ENCODE measurements at regions not wholly inside any gene's neighbourhood (a gene's known extent, or its start where the extent isn't known, plus 50 kb on each side); places are given as distances from the start of the nearest gene placed in this dataset.
"Not testable (repeated sequence)": the region's sequence is repeated elsewhere in the genome, so short reads cannot be mapped to it uniquely, and the experiment has no call there.

DNA sequence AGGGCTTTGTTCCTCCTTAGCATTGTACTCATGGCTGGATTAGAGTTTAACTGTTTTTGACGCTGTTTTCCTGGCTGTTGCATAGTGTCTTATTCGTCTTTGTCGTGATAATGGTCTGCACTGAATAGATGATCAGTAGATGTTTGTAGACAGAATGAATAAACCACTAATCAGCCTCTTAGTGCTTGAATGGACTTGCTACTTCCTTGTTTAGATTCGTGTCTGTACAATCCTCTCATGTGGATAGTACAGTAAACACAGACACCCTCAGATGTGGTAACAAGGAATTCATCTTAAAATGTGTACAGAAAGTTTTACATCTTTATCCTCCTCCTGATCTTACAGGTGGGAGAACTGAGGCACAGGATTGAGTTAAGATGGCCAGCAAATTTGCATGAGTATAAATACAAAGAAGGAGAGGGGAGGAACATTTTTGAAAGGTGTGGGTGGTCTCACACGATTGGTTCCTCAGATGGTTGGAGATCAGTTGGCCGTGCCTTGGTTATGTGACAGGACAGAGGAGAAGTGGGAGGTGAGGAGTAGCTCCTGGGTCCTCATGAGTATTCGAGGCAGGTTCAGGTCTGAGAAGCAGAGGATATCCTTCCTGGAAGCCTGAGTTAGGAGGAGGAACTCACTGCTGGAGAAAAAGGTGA is 196.0 kb downstream of the KLRB1 start:
- not testable (repeated sequence) for H3K27ac ChIP-seq (ENCODE audit: low read depth); H3K4me2 ChIP-seq; H3K4me3 ChIP-seq; H3K27me3 ChIP-seq (ENCODE audit: insufficient read depth); H3K4me3 Mint-ChIP-seq; DNase-seq (ENCODE audit: low spot score); H3K9me2 ChIP-seq (ENCODE audit: insufficient read depth); H2AFZ ChIP-seq; H3K9me3 Mint-ChIP-seq; H4K20me1 ChIP-seq (replicated peaks; ENCODE audit: insufficient read depth); H3K27ac Mint-ChIP-seq; H3K36me3 ChIP-seq (ENCODE audit: insufficient read depth); ATAC-seq; H3K4me1 ChIP-seq (ENCODE audit: insufficient read depth); H3F3A ChIP-seq (replicated peaks; ENCODE audit: low read depth); H3K27me3 Mint-ChIP-seq (ENCODE audit: insufficient read depth, low read depth, poor library complexity); H3K79me2 ChIP-seq (replicated peaks; ENCODE audit: insufficient read depth)
- Mint-ChIP-seq H3K4me1 (peaks cover 11% of the 10 kb centered on the region; the same call in 1 of the 3 replicates), H3K36me3 (ENCODE audit: low read depth) (peaks cover 11% of the 10 kb centered on the region)

DNA sequence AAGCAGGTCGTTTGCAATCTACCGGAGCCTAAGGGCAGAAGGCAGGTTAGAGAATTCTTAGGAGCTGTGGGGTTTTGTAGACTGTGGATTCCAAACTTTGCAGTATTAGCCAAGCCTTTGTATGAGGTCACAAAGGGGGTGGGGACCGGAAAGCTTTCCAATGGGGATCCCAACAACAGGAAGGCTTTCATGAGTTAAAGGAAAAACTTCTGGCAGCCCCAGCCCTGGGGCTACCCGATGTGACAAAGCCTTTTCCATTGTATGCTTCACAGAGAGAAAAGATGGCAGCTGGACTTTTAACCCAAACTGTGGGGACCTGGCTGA is 199.2 kb upstream of the PZP start:
- H4K20me1 ChIP-seq (replicated peaks; ENCODE audit: insufficient read depth); ATAC-seq; H3K27me3 Mint-ChIP-seq (ENCODE audit: insufficient read depth, low read depth, poor library complexity); H3K9me3 Mint-ChIP-seq; H3K36me3 ChIP-seq (ENCODE audit: insufficient read depth); H3K4me1 Mint-ChIP-seq; H3K9me2 ChIP-seq (ENCODE audit: insufficient read depth); H3K79me2 ChIP-seq (replicated peaks; ENCODE audit: insufficient read depth); H3K4me3 Mint-ChIP-seq; H3K4me2 ChIP-seq; H3F3A ChIP-seq (replicated peaks; ENCODE audit: low read depth); H3K27me3 ChIP-seq (ENCODE audit: insufficient read depth); H2AFZ ChIP-seq; H3K4me3 ChIP-seq; H3K4me1 ChIP-seq (ENCODE audit: insufficient read depth): not testable (repeated sequence)
- Mint-ChIP-seq H3K27ac (peak overlapping the region; percentile 77), H3K36me3 (ENCODE audit: low read depth) (peaks cover 11% of the 10 kb centered on the region)
- peak; percentile 51 for DNase-seq (ENCODE audit: low spot score)
- peak overlapping the region; percentile 55; the same call in 1 of the 2 replicates for H3K27ac ChIP-seq (ENCODE audit: low read depth)

DNA sequence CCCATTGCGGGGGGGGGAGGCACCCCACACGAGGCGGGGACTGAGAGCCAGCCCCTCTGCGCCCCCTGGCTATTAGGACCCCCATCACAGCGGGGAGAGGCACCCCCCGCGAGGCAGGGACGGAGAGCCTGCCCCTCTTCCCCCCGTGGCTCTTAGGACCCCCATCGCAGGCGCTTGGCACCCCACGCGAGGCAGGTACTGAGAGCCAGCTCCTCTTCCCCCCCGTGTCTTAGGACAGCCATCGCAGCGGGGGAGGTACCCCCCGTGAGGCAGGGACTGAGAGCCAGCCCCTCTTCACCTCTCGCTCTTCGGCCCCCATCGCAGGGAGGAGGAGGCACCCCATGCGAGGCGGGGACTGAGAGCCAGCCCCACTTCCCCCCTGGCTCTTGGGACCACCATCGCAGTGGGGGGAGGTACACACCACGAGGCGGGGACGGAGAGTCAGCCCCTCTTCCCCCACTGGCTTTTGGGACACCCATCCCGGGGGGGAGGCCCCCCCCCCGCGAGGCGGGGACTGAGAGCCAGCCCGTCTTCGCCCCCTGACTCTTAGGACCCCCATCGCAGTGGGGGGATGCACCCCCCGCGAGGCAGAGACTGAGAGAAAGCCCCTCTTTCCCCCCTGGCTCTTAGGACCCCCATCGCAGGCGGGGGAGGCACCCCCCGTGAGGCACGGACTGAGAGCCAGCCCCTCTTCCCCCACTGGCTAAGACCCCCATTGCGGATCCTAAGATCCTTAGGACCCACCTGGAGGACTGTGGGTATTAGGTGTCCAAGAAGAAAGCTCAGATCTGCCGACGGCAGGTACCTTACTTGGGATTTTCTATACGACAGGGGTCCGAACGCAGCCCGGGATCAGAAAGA is 198.6 kb upstream of the PZP start:
- ATAC-seq, result peak; percentile 33
- no peak overlapping the region for H3K4me3 ChIP-seq
- no peaks in the 10 kb centered on the region; the same call in 2 of the 3 replicates for H3K9me3 Mint-ChIP-seq
- 0 out of 2 replicates have a peak, but pooled peaks cover 6% of the 10 kb centered on the region for H3K4me1 ChIP-seq (ENCODE audit: insufficient read depth)
- no peaks in the 10 kb centered on the region for H3F3A ChIP-seq (replicated peaks; ENCODE audit: low read depth)
- H3K9me2 ChIP-seq (ENCODE audit: insufficient read depth), result no peaks in the 10 kb centered on the region
- H3K79me2 ChIP-seq (replicated peaks; ENCODE audit: insufficient read depth), result no peaks in the 10 kb centered on the region
- no peak overlapping the region for H3K4me2 ChIP-seq
- no peak overlapping the region for H2AFZ ChIP-seq
- peaks cover 5% of the 10 kb centered on the region; the same call in 1 of the 3 replicates for H3K4me1 Mint-ChIP-seq
- peak overlapping the region; percentile 77 for H3K27ac Mint-ChIP-seq
- H4K20me1 ChIP-seq (replicated peaks; ENCODE audit: insufficient read depth), result no peaks in the 10 kb centered on the region
- no peak for DNase-seq (ENCODE audit: low spot score)
- H3K4me3 Mint-ChIP-seq, result no peak overlapping the region
- no peaks in the 10 kb centered on the region for H3K27me3 ChIP-seq (ENCODE audit: insufficient read depth)
- H3K36me3 ChIP-seq (ENCODE audit: insufficient read depth), result no peaks in the 10 kb centered on the region
- peak overlapping the region; percentile 55; the same call in 1 of the 2 replicates for H3K27ac ChIP-seq (ENCODE audit: low read depth)
- H3K36me3 Mint-ChIP-seq (ENCODE audit: low read depth), result peaks cover 7% of the 10 kb centered on the region
- H3K27me3 Mint-ChIP-seq (ENCODE audit: insufficient read depth, low read depth, poor library complexity), result peaks cover 5% of the 10 kb centered on the region
- TF ChIP-seq EZH2phosphoT487 (IDR thresholded peaks at IDR 0.05; ENCODE audit: unreplicated experiment) (no peak), ZNF331 (CRISPR knock-in tag; IDR thresholded peaks at IDR 0.05; ENCODE audit: low read depth) (no peak), EZH2 (IDR thresholded peaks at IDR 0.05; ENCODE audit: low read depth, unreplicated experiment) (no peak), STAT1 (IDR thresholded peaks at IDR 0.05; ENCODE audit: unreplicated experiment) (no peak)
- TF ChIP-seq, protein P1, sequence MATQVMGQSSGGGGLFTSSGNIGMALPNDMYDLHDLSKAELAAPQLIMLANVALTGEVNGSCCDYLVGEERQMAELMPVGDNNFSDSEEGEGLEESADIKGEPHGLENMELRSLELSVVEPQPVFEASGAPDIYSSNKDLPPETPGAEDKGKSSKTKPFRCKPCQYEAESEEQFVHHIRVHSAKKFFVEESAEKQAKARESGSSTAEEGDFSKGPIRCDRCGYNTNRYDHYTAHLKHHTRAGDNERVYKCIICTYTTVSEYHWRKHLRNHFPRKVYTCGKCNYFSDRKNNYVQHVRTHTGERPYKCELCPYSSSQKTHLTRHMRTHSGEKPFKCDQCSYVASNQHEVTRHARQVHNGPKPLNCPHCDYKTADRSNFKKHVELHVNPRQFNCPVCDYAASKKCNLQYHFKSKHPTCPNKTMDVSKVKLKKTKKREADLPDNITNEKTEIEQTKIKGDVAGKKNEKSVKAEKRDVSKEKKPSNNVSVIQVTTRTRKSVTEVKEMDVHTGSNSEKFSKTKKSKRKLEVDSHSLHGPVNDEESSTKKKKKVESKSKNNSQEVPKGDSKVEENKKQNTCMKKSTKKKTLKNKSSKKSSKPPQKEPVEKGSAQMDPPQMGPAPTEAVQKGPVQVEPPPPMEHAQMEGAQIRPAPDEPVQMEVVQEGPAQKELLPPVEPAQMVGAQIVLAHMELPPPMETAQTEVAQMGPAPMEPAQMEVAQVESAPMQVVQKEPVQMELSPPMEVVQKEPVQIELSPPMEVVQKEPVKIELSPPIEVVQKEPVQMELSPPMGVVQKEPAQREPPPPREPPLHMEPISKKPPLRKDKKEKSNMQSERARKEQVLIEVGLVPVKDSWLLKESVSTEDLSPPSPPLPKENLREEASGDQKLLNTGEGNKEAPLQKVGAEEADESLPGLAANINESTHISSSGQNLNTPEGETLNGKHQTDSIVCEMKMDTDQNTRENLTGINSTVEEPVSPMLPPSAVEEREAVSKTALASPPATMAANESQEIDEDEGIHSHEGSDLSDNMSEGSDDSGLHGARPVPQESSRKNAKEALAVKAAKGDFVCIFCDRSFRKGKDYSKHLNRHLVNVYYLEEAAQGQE (IDR thresholded peaks at IDR 0.05; ENCODE audit: unreplicated experiment), result no peak
- TF ChIP-seq, protein P2, sequence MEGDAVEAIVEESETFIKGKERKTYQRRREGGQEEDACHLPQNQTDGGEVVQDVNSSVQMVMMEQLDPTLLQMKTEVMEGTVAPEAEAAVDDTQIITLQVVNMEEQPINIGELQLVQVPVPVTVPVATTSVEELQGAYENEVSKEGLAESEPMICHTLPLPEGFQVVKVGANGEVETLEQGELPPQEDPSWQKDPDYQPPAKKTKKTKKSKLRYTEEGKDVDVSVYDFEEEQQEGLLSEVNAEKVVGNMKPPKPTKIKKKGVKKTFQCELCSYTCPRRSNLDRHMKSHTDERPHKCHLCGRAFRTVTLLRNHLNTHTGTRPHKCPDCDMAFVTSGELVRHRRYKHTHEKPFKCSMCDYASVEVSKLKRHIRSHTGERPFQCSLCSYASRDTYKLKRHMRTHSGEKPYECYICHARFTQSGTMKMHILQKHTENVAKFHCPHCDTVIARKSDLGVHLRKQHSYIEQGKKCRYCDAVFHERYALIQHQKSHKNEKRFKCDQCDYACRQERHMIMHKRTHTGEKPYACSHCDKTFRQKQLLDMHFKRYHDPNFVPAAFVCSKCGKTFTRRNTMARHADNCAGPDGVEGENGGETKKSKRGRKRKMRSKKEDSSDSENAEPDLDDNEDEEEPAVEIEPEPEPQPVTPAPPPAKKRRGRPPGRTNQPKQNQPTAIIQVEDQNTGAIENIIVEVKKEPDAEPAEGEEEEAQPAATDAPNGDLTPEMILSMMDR (conservative IDR thresholded peaks at IDR 0.05; ENCODE audit: low read depth in 2 of 2), result no peak
- TF ChIP-seq, protein P3, sequence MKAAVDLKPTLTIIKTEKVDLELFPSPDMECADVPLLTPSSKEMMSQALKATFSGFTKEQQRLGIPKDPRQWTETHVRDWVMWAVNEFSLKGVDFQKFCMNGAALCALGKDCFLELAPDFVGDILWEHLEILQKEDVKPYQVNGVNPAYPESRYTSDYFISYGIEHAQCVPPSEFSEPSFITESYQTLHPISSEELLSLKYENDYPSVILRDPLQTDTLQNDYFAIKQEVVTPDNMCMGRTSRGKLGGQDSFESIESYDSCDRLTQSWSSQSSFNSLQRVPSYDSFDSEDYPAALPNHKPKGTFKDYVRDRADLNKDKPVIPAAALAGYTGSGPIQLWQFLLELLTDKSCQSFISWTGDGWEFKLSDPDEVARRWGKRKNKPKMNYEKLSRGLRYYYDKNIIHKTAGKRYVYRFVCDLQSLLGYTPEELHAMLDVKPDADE (IDR thresholded peaks at IDR 0.05), result no peak

Data from GM23338 (cell line).